GM15510 (cell line): ENCODE measurements at regions not wholly inside any gene's neighbourhood (a gene's known extent, or its start where the extent isn't known, plus 50 kb on each side); places are given as distances from the start of the nearest gene placed in this dataset.

Experiments
- POLR2A ChIP-seq: IDR thresholded peaks from 3 replicates; pipeline ENCODE4 v1.6.1; 2011; ENCODE audit warnings: borderline replicate concordance; ENCODE audit not compliant: insufficient read length; ENCODE audit errors: extremely low read depth

DNA sequence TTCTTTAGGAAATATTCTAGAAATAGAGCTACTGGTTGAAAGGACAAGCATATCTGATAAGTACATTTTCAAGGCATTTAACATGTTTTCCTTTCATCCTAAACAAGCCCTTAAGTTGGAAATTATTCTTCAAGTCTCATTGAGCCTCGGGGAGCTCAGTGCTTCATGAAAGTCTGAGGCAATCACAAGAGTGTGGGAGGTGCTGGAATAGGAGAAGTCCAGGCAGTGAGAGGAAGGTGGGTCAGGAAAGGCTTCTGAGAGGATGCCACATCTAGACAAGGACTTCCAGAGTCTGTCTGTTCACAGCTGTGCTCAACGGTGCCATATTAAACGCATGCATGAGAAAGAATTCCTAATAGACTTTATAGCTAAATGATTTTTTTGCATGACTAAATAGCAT is 69.8 kb downstream of the CD83 start:
- TF ChIP-seq POLR2A: no peak

- no peak for TF ChIP-seq POLR2A
Observed at GRCh38 chr6:14189074-14189473, 71.5 kb downstream of the CD83 start.

DNA sequence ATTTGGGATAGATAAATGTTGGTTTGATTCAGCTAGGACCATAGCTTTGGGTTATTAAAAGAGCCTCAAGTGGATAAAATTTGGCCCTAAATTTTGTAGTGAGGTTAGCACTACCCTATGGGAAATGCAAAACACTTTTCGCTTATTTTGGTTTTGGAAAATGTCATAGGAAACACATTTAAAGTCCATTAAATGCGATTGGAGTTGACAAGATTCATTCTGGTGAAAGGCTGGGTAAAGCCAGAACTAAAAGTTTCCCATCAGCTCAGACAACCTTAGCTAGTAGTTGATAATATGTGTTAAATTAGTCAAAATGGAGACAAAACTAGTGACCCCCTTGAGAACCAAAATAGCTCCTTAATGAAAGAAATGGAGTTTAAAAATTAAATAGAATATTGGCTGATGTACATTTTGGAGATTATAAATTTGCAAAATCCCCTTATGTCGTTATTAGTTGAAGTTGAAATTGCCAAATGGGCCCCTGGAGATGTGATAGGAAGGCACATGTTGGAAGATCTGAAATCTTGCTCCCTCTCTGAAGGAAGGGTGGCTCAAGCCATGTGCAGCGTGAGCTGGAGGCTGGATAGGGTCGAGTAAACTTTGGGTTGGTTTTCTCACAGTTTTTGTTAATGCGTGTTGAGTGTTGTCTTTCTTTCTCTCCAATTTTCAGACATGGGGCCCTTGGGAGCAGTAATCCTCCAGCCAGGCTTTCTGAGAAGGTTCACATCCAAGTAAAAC is 72.8 kb downstream of the CD83 start:
- no peak for TF ChIP-seq POLR2A

DNA sequence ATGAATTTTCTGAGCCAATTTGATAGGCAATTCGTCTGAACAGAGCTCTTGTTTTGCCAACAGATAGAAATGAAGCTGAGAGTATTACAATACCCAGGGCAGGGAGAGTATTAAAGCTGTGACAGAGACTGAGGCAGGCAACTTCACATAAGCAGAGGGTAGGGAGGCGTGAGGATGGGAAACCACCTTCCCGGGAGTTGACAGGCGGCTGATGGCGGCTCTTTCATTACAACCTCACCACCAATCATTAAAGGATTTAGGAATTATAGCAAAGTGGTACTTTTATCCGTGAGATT is 73.3 kb downstream of the CD83 start:
- no peak for TF ChIP-seq POLR2A

DNA sequence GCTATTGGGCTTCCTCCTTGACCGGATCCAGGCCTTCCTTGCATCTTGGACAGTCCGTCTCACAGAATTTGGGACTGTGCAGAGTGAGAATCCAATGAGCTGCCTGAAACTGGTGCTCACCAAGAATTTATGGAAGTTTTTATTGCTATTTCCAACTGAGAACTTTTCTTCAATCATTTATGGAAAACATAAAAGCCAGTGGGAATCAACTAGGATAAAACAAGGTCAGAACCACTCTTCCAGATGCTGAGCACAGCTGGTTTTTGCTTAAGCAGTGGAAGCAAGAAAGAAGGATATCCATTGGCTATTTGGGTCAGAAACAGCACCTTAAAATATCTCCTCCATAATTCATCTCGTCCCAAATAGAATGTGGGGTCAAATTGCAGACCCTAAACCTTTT is 74.2 kb downstream of the CD83 start:
- TF ChIP-seq POLR2A: no peak

- TF ChIP-seq POLR2A: no peak
Observed at GRCh38 chr6:14192216-14192788, 74.7 kb downstream of the CD83 start.

- no peak for TF ChIP-seq POLR2A
Observed at GRCh38 chr6:14193524-14193923, 76.0 kb downstream of the CD83 start.

DNA sequence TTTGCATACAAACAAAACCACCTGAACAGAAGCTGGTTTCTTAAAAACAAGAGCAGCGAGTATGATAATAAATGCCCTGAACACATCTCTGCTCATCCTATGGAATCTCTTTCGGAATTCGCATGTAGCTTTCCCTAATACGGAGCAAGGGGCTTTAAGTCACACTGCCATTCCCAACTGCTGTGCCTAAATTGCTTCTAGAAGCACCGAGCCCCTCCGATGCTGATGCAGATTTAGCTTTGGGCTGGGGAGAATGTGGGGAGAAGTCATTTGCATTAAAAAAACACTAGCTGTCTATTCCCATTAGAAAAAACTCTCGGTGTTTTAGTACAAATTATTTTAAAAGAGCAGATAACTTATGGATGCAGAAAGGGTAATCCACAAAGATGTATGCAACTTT is 76.9 kb downstream of the CD83 start:
- TF ChIP-seq POLR2A: no peak

- no peak for TF ChIP-seq POLR2A
Observed at GRCh38 chr6:14194976-14195375, 77.4 kb downstream of the CD83 start.

- no peak for TF ChIP-seq POLR2A
Observed at GRCh38 chr6:14196026-14196425, 78.5 kb downstream of the CD83 start.

- no peak for TF ChIP-seq POLR2A
Observed at GRCh38 chr6:14197118-14197517, 79.5 kb downstream of the CD83 start.

DNA sequence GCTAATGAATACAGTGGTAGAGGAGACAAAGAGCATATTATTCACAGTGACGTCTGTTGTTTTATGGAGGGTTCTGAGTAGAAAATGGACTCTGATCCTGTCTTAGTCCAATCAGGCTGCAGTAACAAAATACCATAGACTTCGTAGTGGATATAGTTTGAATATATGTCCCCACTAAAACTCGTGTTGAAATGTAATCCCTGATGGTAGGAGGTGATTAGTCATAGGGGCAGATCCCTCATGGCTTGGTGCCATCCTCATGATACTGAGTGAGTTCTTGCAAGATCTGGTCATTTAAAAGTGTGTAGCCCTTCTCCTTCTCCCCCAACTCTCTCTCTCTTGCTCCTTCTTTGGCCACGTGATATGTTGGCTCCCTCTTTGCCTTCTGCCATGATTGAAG is 82.5 kb downstream of the CD83 start:
- TF ChIP-seq POLR2A: no peak

GRCh38 chr6:14202947-14203346 is 85.4 kb downstream of the CD83 start:
- no peak for TF ChIP-seq POLR2A

- no peak for TF ChIP-seq POLR2A
Observed at GRCh38 chr6:14206391-14206790, 88.8 kb downstream of the CD83 start.

DNA sequence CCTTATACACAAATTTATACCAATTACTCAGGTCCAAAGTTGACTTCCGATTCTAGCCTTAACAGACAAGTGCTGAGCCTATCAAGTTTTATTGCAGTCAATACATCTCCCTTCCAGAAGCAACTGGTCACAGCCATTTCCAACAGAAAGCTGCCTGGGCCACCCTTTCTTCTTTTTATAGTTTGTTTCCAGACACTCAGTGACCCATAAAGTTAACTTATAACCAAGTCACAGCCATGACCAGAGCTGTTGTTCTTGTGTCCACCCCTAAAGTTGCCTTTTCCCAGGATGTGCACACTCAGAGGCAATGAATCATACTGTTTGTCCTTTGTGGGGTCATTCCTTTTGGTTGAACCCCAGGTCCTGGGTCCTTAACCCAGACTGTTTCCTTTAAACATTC is 89.9 kb downstream of the CD83 start:
- TF ChIP-seq POLR2A: no peak

DNA sequence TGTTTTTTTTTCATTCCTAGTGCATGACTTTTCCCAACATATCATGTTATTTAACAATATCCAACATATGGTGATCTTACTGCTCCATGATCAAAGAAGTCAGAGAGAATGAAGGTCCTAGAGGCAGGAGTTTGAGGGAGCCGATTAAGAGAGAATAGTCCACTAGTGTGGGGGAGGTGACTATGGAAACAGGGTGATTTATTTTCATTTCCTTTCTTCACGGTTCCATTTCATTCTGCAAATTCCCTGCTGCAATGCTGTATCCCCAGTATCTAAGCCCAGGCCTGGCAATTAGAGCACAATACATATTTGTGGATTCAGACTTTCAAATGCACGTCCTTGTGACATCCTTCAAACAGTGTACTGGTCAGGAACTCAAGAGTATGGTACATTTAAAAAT is 91.4 kb downstream of the CD83 start:
- no peak for TF ChIP-seq POLR2A

- no peak for TF ChIP-seq POLR2A
Observed at GRCh38 chr6:14210077-14210476, 92.5 kb downstream of the CD83 start.
